ENCODE measurements at regions not wholly inside any gene's neighbourhood (a gene's known extent, or its start where the extent isn't known, plus 50 kb on each side); places are given as distances from the start of the nearest gene placed in this dataset.

DNA sequence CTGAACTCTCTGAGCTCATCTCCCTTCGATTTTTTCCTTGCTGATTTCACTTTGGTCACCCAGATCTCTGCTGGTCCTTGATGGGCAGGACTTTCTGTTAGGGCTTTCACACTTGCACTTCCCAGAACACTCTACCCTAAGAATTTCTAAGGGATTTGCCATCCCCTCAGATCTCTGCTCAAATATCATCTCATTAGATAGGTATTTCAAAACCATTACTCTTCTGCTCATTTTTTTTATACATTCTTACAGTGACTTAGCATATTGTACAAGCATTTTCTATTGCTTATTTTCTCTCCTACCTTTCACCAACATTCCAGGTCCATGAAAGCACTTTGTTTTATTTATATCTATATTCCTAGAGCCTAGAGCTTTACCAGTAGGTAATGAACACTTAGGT, 913.3 kb downstream of the PDHA2 start:
- Mint-ChIP-seq H3K27ac (ENCODE audit: unreplicated experiment) (no peak overlapping the region), H3K9me3 (peaks cover 9% of the 10 kb centered on the region)

DNA sequence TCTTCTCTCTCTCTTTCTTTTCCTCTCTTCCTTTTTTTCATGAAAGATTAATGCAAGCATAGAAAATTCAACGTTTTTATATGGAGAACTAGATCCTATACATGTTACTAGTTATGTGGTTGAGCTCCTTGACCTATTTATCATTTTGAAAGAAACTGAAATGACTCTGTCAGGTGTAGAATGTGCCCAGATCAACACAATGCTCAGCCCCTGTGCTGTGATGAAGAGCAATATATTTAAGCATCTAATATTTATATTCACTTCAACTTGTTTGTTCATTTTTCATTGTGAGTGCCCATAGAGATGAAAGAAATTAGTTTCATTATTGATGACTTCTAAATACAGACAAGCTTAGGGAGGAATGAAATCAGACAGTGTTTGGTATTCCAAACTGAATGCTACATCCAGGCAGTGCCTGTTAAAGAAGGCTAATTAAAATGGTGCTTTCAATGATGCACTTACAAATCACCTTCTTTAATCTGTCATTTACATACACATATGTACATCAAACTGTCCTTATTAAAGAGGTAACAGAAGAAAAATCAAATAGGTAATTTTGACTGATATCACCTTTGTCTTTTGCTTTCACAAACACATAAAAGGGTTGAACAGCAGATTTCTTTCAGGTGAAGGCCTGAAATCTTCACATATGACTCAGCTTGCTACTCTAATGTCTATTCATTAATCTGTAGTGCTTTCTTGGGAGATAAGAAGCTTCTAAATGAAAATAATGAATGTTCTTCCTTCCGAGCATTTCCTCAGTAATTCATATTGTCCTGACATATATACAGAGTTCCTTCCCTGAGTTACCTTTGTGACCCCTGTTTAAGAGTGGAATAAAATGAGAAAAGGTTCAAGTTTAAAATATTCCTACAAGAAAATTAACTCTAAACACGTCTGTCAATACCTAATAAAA, 915.9 kb downstream of the PDHA2 start:
- DNase-seq (ENCODE audit: low read depth, low spot score): no peak
- no peaks in the 10 kb centered on the region for H3K4me1 Mint-ChIP-seq
- no peak for TF ChIP-seq CTCF (conservative IDR thresholded peaks at IDR 0.05)
- no peaks in the 10 kb centered on the region for H3K36me3 Mint-ChIP-seq (ENCODE audit: low read depth)
- H3K9me3 Mint-ChIP-seq: no peaks in the 10 kb centered on the region
- H3K4me3 Mint-ChIP-seq: no peak overlapping the region
- H3K27ac Mint-ChIP-seq (ENCODE audit: unreplicated experiment): no peak overlapping the region
- H3K27me3 Mint-ChIP-seq (ENCODE audit: low read depth): no peaks in the 10 kb centered on the region

More for the DNA sequence above, 913.3 kb downstream of the PDHA2 start:
- H3K27me3 Mint-ChIP-seq (ENCODE audit: low read depth): no peaks in the 10 kb centered on the region
- H3K36me3 Mint-ChIP-seq (ENCODE audit: low read depth): peaks cover 9% of the 10 kb centered on the region
- H3K4me3 Mint-ChIP-seq: no peak overlapping the region
- H3K4me1 Mint-ChIP-seq: no peaks in the 10 kb centered on the region
- TF ChIP-seq CTCF (conservative IDR thresholded peaks at IDR 0.05): no peak
- DNase-seq (ENCODE audit: low read depth, low spot score): no peak

GRCh38 chr4:96756584-96756983, 916.7 kb downstream of the PDHA2 start:
- Mint-ChIP-seq H3K9me3 (no peaks in the 10 kb centered on the region), H3K27ac (ENCODE audit: unreplicated experiment) (no peak overlapping the region), H3K36me3 (ENCODE audit: low read depth) (no peaks in the 10 kb centered on the region), H3K4me1 (no peaks in the 10 kb centered on the region), H3K27me3 (ENCODE audit: low read depth) (no peaks in the 10 kb centered on the region), H3K4me3 (no peak overlapping the region)
- TF ChIP-seq CTCF (conservative IDR thresholded peaks at IDR 0.05): no peak
- no peak for DNase-seq (ENCODE audit: low read depth, low spot score)

- Mint-ChIP-seq H3K4me1 (no peaks in the 10 kb centered on the region), H3K27ac (ENCODE audit: unreplicated experiment) (no peak overlapping the region)
These were observed 923.7 kb downstream of the PDHA2 start for GRCh38 chr4:96763546-96763945.

DNA sequence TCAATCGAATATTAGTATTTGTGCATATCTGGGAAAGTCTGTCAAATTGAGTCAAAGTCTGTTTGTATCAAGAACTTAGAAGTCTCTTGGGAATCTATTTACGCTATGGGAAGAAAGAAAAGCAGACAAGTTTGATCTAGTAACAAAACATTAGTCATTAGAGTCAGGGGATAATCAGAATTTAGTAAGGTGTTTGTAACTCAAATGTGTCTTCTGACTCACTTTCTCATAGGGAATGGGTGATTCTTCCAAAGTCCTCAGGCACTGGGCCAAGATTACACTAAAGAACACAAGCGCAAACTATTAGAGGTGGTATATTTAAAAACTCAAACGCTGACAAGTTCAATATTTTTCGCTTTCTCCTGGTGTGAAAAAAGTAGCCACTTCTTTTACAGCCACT, 926.5 kb downstream of the PDHA2 start:
- TF ChIP-seq CTCF (conservative IDR thresholded peaks at IDR 0.05): no peak
- Mint-ChIP-seq H3K36me3 (ENCODE audit: low read depth) (no peaks in the 10 kb centered on the region), H3K27me3 (ENCODE audit: low read depth) (no peaks in the 10 kb centered on the region), H3K4me1 (no peaks in the 10 kb centered on the region), H3K9me3 (no peaks in the 10 kb centered on the region), H3K4me3 (no peak overlapping the region), H3K27ac (ENCODE audit: unreplicated experiment) (no peak overlapping the region)
- DNase-seq (ENCODE audit: low read depth, low spot score): no peak

More at GRCh38 chr4:96763546-96763945, 923.7 kb downstream of the PDHA2 start:
- DNase-seq (ENCODE audit: low read depth, low spot score): no peak
- TF ChIP-seq CTCF (conservative IDR thresholded peaks at IDR 0.05): no peak
- no peaks in the 10 kb centered on the region for H3K27me3 Mint-ChIP-seq (ENCODE audit: low read depth)
- no peaks in the 10 kb centered on the region for H3K36me3 Mint-ChIP-seq (ENCODE audit: low read depth)
- H3K4me3 Mint-ChIP-seq: no peak overlapping the region
- H3K9me3 Mint-ChIP-seq: no peaks in the 10 kb centered on the region

Data from neural crest cell (in vitro differentiated cells).